GM12874 (cell line): ENCODE measurements at regions not wholly inside any gene's neighbourhood (a gene's known extent, or its start where the extent isn't known, plus 50 kb on each side); places are given as distances from the start of the nearest gene placed in this dataset.

Experiments
- CTCF ChIP-seq: IDR thresholded peaks from 2 replicates; pipeline ENCODE4 v1.5.1; 2011; ENCODE audit warnings: low read depth, mild to moderate bottlenecking, control low read depth, low read length, moderate library complexity; ENCODE audit not compliant: insufficient read depth

GRCh38 chr10:83182076-83182475 is 957.2 kb upstream of the GHITM start:
- TF ChIP-seq CTCF: no peak

DNA sequence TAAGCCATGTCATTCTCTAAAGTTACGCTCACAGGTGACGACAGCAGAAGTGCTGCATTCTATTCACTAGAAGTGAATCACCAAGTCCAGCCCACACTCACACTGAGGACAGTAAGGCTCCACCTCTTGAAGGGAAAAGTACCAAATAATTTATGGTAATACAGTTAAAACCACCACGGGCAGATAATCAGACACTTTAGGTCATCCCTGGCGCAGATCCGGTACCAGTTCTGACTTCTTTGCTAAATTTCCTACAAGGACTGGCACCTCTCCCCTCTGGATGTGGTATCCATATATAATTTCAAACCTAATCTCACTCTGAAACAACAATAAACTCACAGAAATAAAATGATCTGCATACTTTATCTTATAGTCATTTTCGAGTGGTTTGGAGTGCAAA is 954.7 kb upstream of the GHITM start:
- no peak for TF ChIP-seq CTCF

DNA sequence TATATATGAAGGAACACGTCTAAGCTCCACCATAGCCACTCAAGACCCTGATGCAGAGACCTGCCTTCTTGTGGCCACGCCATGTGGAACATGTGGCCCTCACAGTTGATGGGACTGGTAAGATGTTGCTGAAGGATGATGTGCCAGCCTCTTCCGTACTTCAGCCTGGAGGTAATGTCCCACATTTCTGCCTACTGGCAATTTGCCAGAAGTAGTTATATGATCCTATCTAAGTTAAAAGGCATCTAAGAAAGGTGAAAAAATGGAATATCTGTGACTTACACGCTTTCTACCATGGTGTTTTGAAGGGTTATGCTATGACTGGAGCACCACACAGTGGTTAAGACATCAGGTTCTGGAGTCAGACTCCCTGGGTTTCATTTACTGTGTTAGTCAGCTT is 948.7 kb upstream of the GHITM start:
- TF ChIP-seq CTCF: no peak

DNA sequence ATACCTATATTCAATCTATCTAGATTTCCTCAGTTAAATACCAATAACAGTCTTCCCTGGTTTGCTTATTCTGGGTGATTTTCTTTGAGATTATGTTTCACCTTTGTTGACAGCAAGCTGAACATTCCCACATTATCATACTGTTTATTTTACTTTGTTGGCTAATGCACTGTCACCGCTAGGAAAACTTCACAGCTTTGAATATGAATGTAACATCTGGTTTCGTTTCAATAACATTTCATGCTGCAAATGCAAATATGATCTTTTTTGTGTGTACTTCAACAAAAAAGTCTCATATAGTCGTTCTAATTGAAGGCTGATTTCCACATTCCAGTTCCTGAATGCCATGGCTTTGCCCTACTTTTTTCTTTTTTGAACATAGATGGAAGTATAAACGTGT is 946.3 kb upstream of the GHITM start:
- no peak for TF ChIP-seq CTCF

DNA sequence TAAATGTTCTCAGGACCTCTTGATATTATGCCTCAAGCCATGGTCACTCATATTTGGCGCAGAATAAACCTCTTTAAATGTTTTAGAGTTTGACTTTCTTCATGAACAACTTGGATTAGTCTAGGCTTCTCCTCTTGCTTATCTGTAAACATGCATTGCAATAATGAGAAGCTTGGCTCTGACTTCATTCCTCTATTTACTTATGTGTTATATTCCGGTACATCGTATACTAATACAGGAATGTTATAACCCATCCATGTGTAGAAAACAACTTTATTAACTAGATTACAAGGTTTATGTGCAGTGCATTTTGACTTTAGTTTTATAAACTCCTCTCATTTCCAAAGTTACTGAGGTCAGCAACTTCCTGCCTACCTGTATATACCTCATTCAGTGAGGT is 944.3 kb upstream of the GHITM start:
- no peak for TF ChIP-seq CTCF

GRCh38 chr10:83199374-83199773 is 939.9 kb upstream of the GHITM start:
- no peak for TF ChIP-seq CTCF

DNA sequence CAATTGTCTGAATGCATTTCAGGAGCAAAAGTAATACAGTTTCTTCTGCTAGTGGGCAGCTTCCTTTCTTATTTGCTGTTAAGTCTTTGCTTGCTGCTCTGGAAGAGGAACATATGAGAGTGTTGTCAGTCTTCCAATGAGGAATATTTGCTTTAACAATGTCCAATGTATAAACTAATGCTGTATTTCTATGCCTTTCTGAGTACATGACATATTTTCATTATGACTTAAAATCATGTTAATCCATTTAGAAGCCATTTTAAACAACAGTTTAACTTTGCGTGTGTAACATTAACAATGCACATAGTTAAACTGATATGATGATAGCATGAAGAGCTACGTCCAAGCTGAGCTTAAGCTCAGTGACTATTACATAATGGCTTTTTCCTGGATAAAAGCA is 933.4 kb upstream of the GHITM start:
- TF ChIP-seq CTCF: no peak
